Esophagus squamous epithelium (tissue), 4 donors: ENCODE measurements at regions not wholly inside any gene's neighbourhood (a gene's known extent, or its start where the extent isn't known, plus 50 kb on each side); places are given as distances from the start of the nearest gene placed in this dataset.

Experiments used
- CTCF ChIP-seq, 6 experiments: fragments of 450-650 bp in 4 of 6; fragments of 200-600 bp in 2 of 6; sonication (generic) in 2 of 6; IDR thresholded peaks; one replicate each; pipeline ENCODE4 v1.5.1; 2016 to 2019; ENCODE audit warnings: antibody characterized with exemption in 6 of 6, mild to moderate bottlenecking in 4 of 6, moderate library complexity in 4 of 6
- POLR2A ChIP-seq, 4 donors: fragments of 450-650 bp; IDR thresholded peaks; one replicate each; pipeline ENCODE4 v1.6.1; 2017; ENCODE audit warnings: antibody characterized with exemption in 4 of 4, mild to moderate bottlenecking in 4 of 4, moderate library complexity in 3 of 4

- TF ChIP-seq CTCF (IDR thresholded peaks at IDR 0.05) = peak in 2 of 6 experiments; percentile 16 to 40
- no peak for TF ChIP-seq POLR2A (IDR thresholded peaks at IDR 0.05)
These were observed 595.0 kb downstream of the ARL4A start for GRCh38 chr7:13282377-13282980.
